Muscle of leg (tissue), 3 donors: ENCODE measurements at regions not wholly inside any gene's neighbourhood (a gene's known extent, or its start where the extent isn't known, plus 50 kb on each side); places are given as distances from the start of the nearest gene placed in this dataset.

Experiments used
- DNase-seq: peaks from one replicate; pipeline ENCODE4 v3.0.0; 2013
- H3K27ac ChIP-seq: one replicate; pipeline ENCODE4 v1.5.1; 2013; ENCODE audit warnings: mild to moderate bottlenecking, low read length, control low read depth
- H3K27me3 ChIP-seq: one replicate; pipeline ENCODE4 v1.6.1; 2013; ENCODE audit warnings: low read length; ENCODE audit not compliant: control insufficient read depth, insufficient read depth
- H3K36me3 ChIP-seq: one replicate; pipeline ENCODE4 v1.6.1; 2013; ENCODE audit warnings: low read length; ENCODE audit not compliant: control insufficient read depth, insufficient read depth
- H3K4me1 ChIP-seq: one replicate; pipeline ENCODE4 v1.6.1; 2013; ENCODE audit warnings: low read length; ENCODE audit not compliant: control insufficient read depth, insufficient read depth
- H3K4me3 ChIP-seq: one replicate; pipeline ENCODE4 v1.5.1; 2013; ENCODE audit warnings: low read length, control low read depth
- H3K9me3 ChIP-seq: replicated peaks from 2 replicates; pipeline ENCODE4 v1.6.1; 2013; ENCODE audit warnings: low read depth, low read length; ENCODE audit not compliant: control insufficient read depth
- WGBS: methylation state at CpG from one replicate; pipeline ENCODE4 v1.1.5; 2013; ENCODE audit warnings: missing lambda C conversion rate; ENCODE audit not compliant: insufficient coverage; 5-methylcytosine and 5-hydroxymethylcytosine counted together

DNA sequence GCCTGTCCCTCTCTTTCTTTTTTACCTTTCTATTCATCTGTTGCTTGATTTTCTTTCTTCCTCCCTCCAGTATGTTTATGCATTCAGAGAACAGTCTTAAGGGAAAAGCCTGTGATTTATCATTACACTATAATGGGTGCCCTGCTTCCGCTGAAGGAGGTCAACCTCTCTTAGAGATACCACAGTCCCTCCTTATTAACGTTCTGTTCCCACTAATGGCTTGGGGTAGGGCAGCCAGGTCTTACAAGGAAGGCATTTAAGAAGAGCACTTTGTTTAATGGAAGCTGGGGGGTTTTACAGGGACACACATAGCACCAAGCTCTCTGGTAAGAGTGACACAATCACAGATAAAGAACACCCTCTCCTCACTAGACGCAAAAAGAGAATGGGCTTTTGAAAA, 523.5 kb downstream of the NUF2 start:
- no peaks in the 10 kb centered on the region for H3K9me3 ChIP-seq
- WGBS = 64% methylated on average over 1 of the region's 3 CpGs

GRCh38 chr1:163863731-163864130, 542.0 kb downstream of the NUF2 start:
- Histone ChIP-seq H3K27ac (no peak overlapping the region), H3K9me3 (peaks cover 2% of the 10 kb centered on the region), H3K36me3 (no peaks in the 10 kb centered on the region), H3K27me3 (no peaks in the 10 kb centered on the region), H3K4me3 (no peak overlapping the region), H3K4me1 (no peaks in the 10 kb centered on the region)
- no peak for DNase-seq
- no CpG with 5 or more reads among the region's 6 CpGs for WGBS

More for the DNA sequence above, 523.5 kb downstream of the NUF2 start:
- Histone ChIP-seq H3K4me3 (no peak overlapping the region), H3K27ac (no peak overlapping the region), H3K36me3 (no peaks in the 10 kb centered on the region), H3K27me3 (no peaks in the 10 kb centered on the region), H3K4me1 (no peaks in the 10 kb centered on the region)
- no peak for DNase-seq

- WGBS = 69% methylated on average over 1 of the region's 1 CpG
- H3K4me1 ChIP-seq = no peaks in the 10 kb centered on the region
- H3K9me3 ChIP-seq = peaks cover 3% of the 10 kb centered on the region
- no peak overlapping the region for H3K27ac ChIP-seq
- H3K27me3 ChIP-seq = no peaks in the 10 kb centered on the region
- no peak for DNase-seq
- H3K36me3 ChIP-seq = no peaks in the 10 kb centered on the region
- H3K4me3 ChIP-seq = no peak overlapping the region
Observed at GRCh38 chr1:163864207-163864606, 542.5 kb downstream of the NUF2 start.

- WGBS = no CpG with 5 or more reads among the region's 2 CpGs
- H3K27ac ChIP-seq = no peak overlapping the region
- H3K9me3 ChIP-seq = peaks cover 3% of the 10 kb centered on the region
- peak; percentile 70 for DNase-seq
- H3K4me1 ChIP-seq = no peaks in the 10 kb centered on the region
- H3K27me3 ChIP-seq = no peaks in the 10 kb centered on the region
- H3K4me3 ChIP-seq = no peak overlapping the region
- no peaks in the 10 kb centered on the region for H3K36me3 ChIP-seq
Observed at GRCh38 chr1:163866564-163866963, 544.8 kb downstream of the NUF2 start.

DNA sequence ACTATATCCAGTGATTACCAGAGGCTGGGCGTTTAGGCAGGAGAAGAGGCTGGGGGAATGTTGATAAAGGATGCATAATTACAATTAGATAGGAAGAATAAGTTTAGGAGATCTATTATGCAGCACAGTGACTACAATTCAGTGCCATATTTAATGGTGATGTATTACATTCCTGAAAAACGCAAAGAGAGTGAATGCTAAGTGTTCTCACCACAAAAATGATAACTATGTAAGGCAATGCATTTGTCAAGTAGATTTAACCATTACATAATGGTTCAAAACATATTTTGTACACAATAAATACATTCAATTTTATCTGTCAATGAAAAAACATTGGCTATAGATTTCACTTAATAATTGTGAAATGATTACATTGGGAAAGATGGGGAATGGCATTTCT, 548.9 kb downstream of the NUF2 start:
- Histone ChIP-seq H3K4me1 (peaks cover 2% of the 10 kb centered on the region), H3K27ac (no peak overlapping the region), H3K36me3 (no peaks in the 10 kb centered on the region), H3K27me3 (no peaks in the 10 kb centered on the region), H3K9me3 (peaks cover 3% of the 10 kb centered on the region), H3K4me3 (no peak overlapping the region)
- no CpG with 5 or more reads among the region's 2 CpGs for WGBS
- no peak for DNase-seq

- no CpG with 5 or more reads among the region's 4 CpGs for WGBS
- Histone ChIP-seq H3K27me3 (no peaks in the 10 kb centered on the region), H3K4me3 (no peak overlapping the region), H3K4me1 (peaks cover 3% of the 10 kb centered on the region), H3K36me3 (no peaks in the 10 kb centered on the region), H3K9me3 (peaks cover 3% of the 10 kb centered on the region), H3K27ac (no peak overlapping the region)
- peak; percentile 36 for DNase-seq
Observed at GRCh38 chr1:163872067-163872466, 550.3 kb downstream of the NUF2 start.

DNA sequence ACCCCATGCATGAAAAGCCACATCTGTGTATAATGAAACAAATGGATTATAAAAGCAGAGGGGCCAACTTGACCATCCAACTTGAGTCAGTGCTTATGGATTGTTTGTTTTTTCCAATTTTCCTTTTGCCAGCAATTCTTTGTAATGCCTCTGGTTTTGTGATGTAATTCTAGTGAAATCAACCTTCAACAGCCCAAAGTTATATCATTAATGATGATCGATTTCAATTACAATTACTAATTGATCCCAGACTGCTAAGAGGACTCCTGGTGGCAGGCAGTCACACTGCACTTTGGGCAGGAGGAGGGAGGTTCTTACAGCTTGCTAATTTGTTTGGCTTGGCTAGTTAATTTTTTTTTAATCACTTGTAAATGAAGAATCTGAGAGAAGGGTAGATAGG, 552.3 kb downstream of the NUF2 start:
- peaks cover 3% of the 10 kb centered on the region for H3K4me1 ChIP-seq
- no peak overlapping the region for H3K4me3 ChIP-seq
- no CpG with 5 or more reads among the region's 1 CpG for WGBS
- DNase-seq = no peak
- no peaks in the 10 kb centered on the region for H3K27me3 ChIP-seq
- H3K9me3 ChIP-seq = no peaks in the 10 kb centered on the region
- H3K27ac ChIP-seq = no peak overlapping the region
- H3K36me3 ChIP-seq = no peaks in the 10 kb centered on the region

DNA sequence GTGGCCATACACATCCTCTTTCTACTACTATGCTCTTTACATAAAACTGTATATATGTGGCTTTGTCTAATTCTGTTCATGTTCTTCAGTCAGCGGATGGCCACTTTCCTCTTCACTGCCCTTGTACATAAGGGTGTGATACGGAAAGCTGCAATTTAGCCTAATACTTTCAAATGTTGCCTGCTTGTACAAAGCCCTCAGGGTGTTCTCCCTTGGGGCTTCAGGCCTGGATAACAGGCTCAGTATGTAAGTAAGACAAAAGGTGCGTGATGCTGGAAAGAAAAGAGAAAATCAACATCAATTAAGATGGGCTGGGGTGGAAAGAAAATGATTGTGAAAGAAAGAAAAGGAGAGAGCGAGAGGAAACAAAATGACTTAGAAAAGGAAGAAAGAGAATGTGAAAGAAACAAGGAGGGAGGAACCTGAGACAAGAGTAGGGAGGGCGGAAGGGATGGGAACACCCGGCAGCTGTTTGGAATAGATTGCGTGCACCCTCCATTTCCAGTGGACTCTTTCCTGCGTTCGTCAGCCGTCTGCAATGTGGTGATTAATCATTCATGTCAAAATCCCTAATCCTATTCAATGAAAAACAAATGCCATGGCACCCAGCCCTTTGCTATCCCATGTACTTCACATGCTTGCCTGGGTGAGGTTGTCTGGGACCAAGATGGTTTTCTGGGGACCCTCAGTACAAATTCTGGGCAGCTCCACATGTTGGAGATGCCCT, 553.6 kb downstream of the NUF2 start:
- WGBS = 46% methylated on average over 4 of the region's 10 CpGs
- DNase-seq = peak; percentile 64
- no peaks in the 10 kb centered on the region for H3K27me3 ChIP-seq
- H3K9me3 ChIP-seq = no peaks in the 10 kb centered on the region
- no peak overlapping the region for H3K4me3 ChIP-seq
- H3K4me1 ChIP-seq = peaks cover 3% of the 10 kb centered on the region
- H3K36me3 ChIP-seq = no peaks in the 10 kb centered on the region
- H3K27ac ChIP-seq = no peak overlapping the region

- Histone ChIP-seq H3K27ac (no peak overlapping the region), H3K9me3 (no peaks in the 10 kb centered on the region), H3K36me3 (no peaks in the 10 kb centered on the region), H3K4me1 (peaks cover 3% of the 10 kb centered on the region), H3K4me3 (no peak overlapping the region), H3K27me3 (no peaks in the 10 kb centered on the region)
- peak; percentile 31 for DNase-seq
- 27% methylated on average over 2 of the region's 6 CpGs for WGBS
Observed at GRCh38 chr1:163875927-163876320, 554.2 kb downstream of the NUF2 start.

- Histone ChIP-seq H3K36me3 (no peaks in the 10 kb centered on the region), H3K4me1 (peaks cover 3% of the 10 kb centered on the region), H3K27ac (no peak overlapping the region), H3K4me3 (no peak overlapping the region), H3K9me3 (no peaks in the 10 kb centered on the region), H3K27me3 (no peaks in the 10 kb centered on the region)
- WGBS = no CpG with 5 or more reads among the region's 4 CpGs
- no peak for DNase-seq
Observed at GRCh38 chr1:163876546-163876945, 554.8 kb downstream of the NUF2 start.

DNA sequence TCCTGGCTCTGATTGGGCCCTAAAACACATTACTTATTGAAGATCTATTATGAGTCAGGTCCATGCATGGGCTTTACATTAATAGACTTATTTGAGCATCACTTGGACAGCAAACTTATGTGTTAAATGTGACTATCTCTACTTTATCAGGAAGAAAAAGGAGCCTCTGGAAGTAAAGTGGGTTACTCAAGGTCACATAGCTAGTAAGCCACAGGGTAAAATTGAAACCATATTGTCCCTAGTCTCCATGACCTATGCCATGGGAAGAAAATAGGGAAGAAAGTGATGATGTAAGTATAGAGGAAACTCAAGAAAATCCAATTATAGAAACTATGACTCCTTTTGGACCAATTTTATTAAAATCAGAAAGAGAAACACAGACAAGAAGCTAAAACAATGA, 555.3 kb downstream of the NUF2 start:
- Histone ChIP-seq H3K4me3 (no peak overlapping the region), H3K27me3 (no peaks in the 10 kb centered on the region), H3K9me3 (no peaks in the 10 kb centered on the region), H3K4me1 (peaks cover 3% of the 10 kb centered on the region), H3K36me3 (no peaks in the 10 kb centered on the region), H3K27ac (no peak overlapping the region)
- no peak for DNase-seq
